ENCODE measurements at regions not wholly inside any gene's neighbourhood (a gene's known extent, or its start where the extent isn't known, plus 50 kb on each side); places are given as distances from the start of the nearest gene placed in this dataset.
A peak's percentile ranks its signal among the peaks of the same experiment; 100 is the strongest.

- H3K36me3 ChIP-seq (ENCODE audit: control insufficient read depth, insufficient read depth, low read length) = no peaks in the 10 kb centered on the region
- peak overlapping the region; percentile 8 to 81 (median 76) for H3K4me3 Mint-ChIP-seq
- H3K36me3 Mint-ChIP-seq = no peaks in the 10 kb centered on the region
- peaks cover 0 to 6% (median 2%) of the 10 kb centered on the region in 4 donors for H3K4me1 Mint-ChIP-seq
- H3K27ac ChIP-seq (ENCODE audit: insufficient read depth, low read length, poor library complexity, severe bottlenecking) = no peak overlapping the region
- H3K4me3 ChIP-seq (ENCODE audit: low read depth, low read length) = no peak overlapping the region
- H3K9me3 Mint-ChIP-seq = no peaks in the 10 kb centered on the region
- no peak overlapping the region for H3K27ac Mint-ChIP-seq
- H3K9me3 ChIP-seq (ENCODE audit: control insufficient read depth in 2 of 2, low read length in 2 of 2) = no peaks in the 10 kb centered on the region
- ATAC-seq (ENCODE audit: low read depth in 2 of 2) (peak; percentile 89 to 91), DNase-seq (peak; percentile 32 to 70 (median 44))
- H3K27me3 Mint-ChIP-seq = peaks cover 58% of the 10 kb centered on the region
- peaks cover 12% of the 10 kb centered on the region for H3K27me3 ChIP-seq (ENCODE audit: control insufficient read depth, insufficient read depth, low read length)
- peaks cover 5% of the 10 kb centered on the region for H3K4me1 ChIP-seq (ENCODE audit: control insufficient read depth, insufficient read depth, low read length, poor library complexity, severe bottlenecking)
Measured at GRCh38 chr2:172172513-172173173, 69.9 kb upstream of the DLX2 start.

GRCh38 chr2:172173174-172173706 lies 70.5 kb upstream of the DLX2 start:
- ATAC-seq (ENCODE audit: low read depth in 2 of 2) = no peak
- no peaks in the 10 kb centered on the region for H3K9me3 ChIP-seq (ENCODE audit: control insufficient read depth in 2 of 2, low read length in 2 of 2)
- Mint-ChIP-seq H3K27ac (no peak overlapping the region), H3K27me3 (peaks cover 58% of the 10 kb centered on the region), H3K4me3 (peak overlapping the region; percentile 8 to 81 (median 76)), H3K4me1 (peaks cover 0 to 6% (median 2%) of the 10 kb centered on the region in 4 donors), H3K9me3 (no peaks in the 10 kb centered on the region), H3K36me3 (no peaks in the 10 kb centered on the region)
- H3K36me3 ChIP-seq (ENCODE audit: control insufficient read depth, insufficient read depth, low read length) = no peaks in the 10 kb centered on the region
- no peak for DNase-seq
- no peak overlapping the region for H3K27ac ChIP-seq (ENCODE audit: insufficient read depth, low read length, poor library complexity, severe bottlenecking)
- H3K4me1 ChIP-seq (ENCODE audit: control insufficient read depth, insufficient read depth, low read length, poor library complexity, severe bottlenecking) = peaks cover 5% of the 10 kb centered on the region
- peaks cover 13% of the 10 kb centered on the region for H3K27me3 ChIP-seq (ENCODE audit: control insufficient read depth, insufficient read depth, low read length)
- no peak overlapping the region for H3K4me3 ChIP-seq (ENCODE audit: low read depth, low read length)

- Histone ChIP-seq H3K4me1 (ENCODE audit: control insufficient read depth, insufficient read depth, low read length, poor library complexity, severe bottlenecking) (peaks cover 5% of the 10 kb centered on the region), H3K4me3 (ENCODE audit: low read depth, low read length) (no peak overlapping the region), H3K9me3 (ENCODE audit: control insufficient read depth in 2 of 2, low read length in 2 of 2) (no peaks in the 10 kb centered on the region), H3K36me3 (ENCODE audit: control insufficient read depth, insufficient read depth, low read length) (no peaks in the 10 kb centered on the region), H3K27ac (ENCODE audit: insufficient read depth, low read length, poor library complexity, severe bottlenecking) (no peak overlapping the region), H3K27me3 (ENCODE audit: control insufficient read depth, insufficient read depth, low read length) (peaks cover 10% of the 10 kb centered on the region)
- Mint-ChIP-seq H3K4me1 (peaks cover 0 to 17% (median 4%) of the 10 kb centered on the region in 4 donors), H3K36me3 (no peaks in the 10 kb centered on the region), H3K27me3 (peaks cover 23% of the 10 kb centered on the region), H3K27ac (no peak overlapping the region), H3K9me3 (no peaks in the 10 kb centered on the region), H3K4me3 (no peak overlapping the region)
- no peak for DNase-seq
- ATAC-seq (ENCODE audit: low read depth in 2 of 2) = no peak
Measured at GRCh38 chr2:172177581-172177980, 74.9 kb upstream of the DLX2 start.

GRCh38 chr2:172177996-172178395 lies 75.3 kb upstream of the DLX2 start:
- Histone ChIP-seq H3K27me3 (ENCODE audit: control insufficient read depth, insufficient read depth, low read length) (peaks cover 10% of the 10 kb centered on the region), H3K9me3 (ENCODE audit: control insufficient read depth in 2 of 2, low read length in 2 of 2) (no peaks in the 10 kb centered on the region), H3K4me3 (ENCODE audit: low read depth, low read length) (no peak overlapping the region), H3K27ac (ENCODE audit: insufficient read depth, low read length, poor library complexity, severe bottlenecking) (no peak overlapping the region), H3K4me1 (ENCODE audit: control insufficient read depth, insufficient read depth, low read length, poor library complexity, severe bottlenecking) (peaks cover 1% of the 10 kb centered on the region), H3K36me3 (ENCODE audit: control insufficient read depth, insufficient read depth, low read length) (no peaks in the 10 kb centered on the region)
- Mint-ChIP-seq H3K27me3 (peaks cover 26% of the 10 kb centered on the region), H3K27ac (no peak overlapping the region), H3K36me3 (no peaks in the 10 kb centered on the region), H3K4me3 (no peak overlapping the region), H3K4me1 (peaks cover 0 to 16% (median 4%) of the 10 kb centered on the region in 4 donors), H3K9me3 (no peaks in the 10 kb centered on the region)
- DNase-seq (no peak), ATAC-seq (ENCODE audit: low read depth in 2 of 2) (no peak)

- Mint-ChIP-seq H3K36me3 (no peaks in the 10 kb centered on the region), H3K9me3 (no peaks in the 10 kb centered on the region), H3K4me1 (peaks cover 0 to 10% (median 2%) of the 10 kb centered on the region in 4 donors), H3K27me3 (peaks cover 21% of the 10 kb centered on the region), H3K27ac (no peak overlapping the region), H3K4me3 (no peak overlapping the region)
- H3K27me3 ChIP-seq (ENCODE audit: control insufficient read depth, insufficient read depth, low read length) = peaks cover 4% of the 10 kb centered on the region
- H3K27ac ChIP-seq (ENCODE audit: insufficient read depth, low read length, poor library complexity, severe bottlenecking) = no peak overlapping the region
- DNase-seq (no peak), ATAC-seq (ENCODE audit: low read depth in 2 of 2) (no peak)
- H3K4me1 ChIP-seq (ENCODE audit: control insufficient read depth, insufficient read depth, low read length, poor library complexity, severe bottlenecking) = no peaks in the 10 kb centered on the region
- no peaks in the 10 kb centered on the region for H3K9me3 ChIP-seq (ENCODE audit: control insufficient read depth in 2 of 2, low read length in 2 of 2)
- no peak overlapping the region for H3K4me3 ChIP-seq (ENCODE audit: low read depth, low read length)
- no peaks in the 10 kb centered on the region for H3K36me3 ChIP-seq (ENCODE audit: control insufficient read depth, insufficient read depth, low read length)
Measured at GRCh38 chr2:172179045-172179701, 76.5 kb upstream of the DLX2 start.

GRCh38 chr2:172181840-172182239 lies 79.1 kb upstream of the DLX2 start:
- H3K27me3 ChIP-seq (ENCODE audit: control insufficient read depth, insufficient read depth, low read length) = peaks cover 2% of the 10 kb centered on the region
- no peaks in the 10 kb centered on the region for H3K36me3 ChIP-seq (ENCODE audit: control insufficient read depth, insufficient read depth, low read length)
- Mint-ChIP-seq H3K4me3 (no peak overlapping the region), H3K9me3 (peaks cover 0 to 14% (median 2%) of the 10 kb centered on the region in 7 donors), H3K4me1 (peaks cover 0 to 10% (median 2%) of the 10 kb centered on the region in 4 donors), H3K27me3 (peaks cover 17% of the 10 kb centered on the region), H3K27ac (peak overlapping the region in 2 of 3 donors; percentile 13 to 21), H3K36me3 (peaks cover 3% of the 10 kb centered on the region)
- H3K27ac ChIP-seq (ENCODE audit: insufficient read depth, low read length, poor library complexity, severe bottlenecking) = no peak overlapping the region
- DNase-seq = no peak
- ATAC-seq (ENCODE audit: low read depth in 2 of 2) = no peak
- H3K4me1 ChIP-seq (ENCODE audit: control insufficient read depth, insufficient read depth, low read length, poor library complexity, severe bottlenecking) = no peaks in the 10 kb centered on the region
- H3K9me3 ChIP-seq (ENCODE audit: control insufficient read depth in 2 of 2, low read length in 2 of 2) = no peaks in the 10 kb centered on the region
- no peak overlapping the region for H3K4me3 ChIP-seq (ENCODE audit: low read depth, low read length)

- peaks cover 0 to 14% (median 2%) of the 10 kb centered on the region in 7 donors for H3K9me3 Mint-ChIP-seq
- no peak overlapping the region for H3K27ac ChIP-seq (ENCODE audit: insufficient read depth, low read length, poor library complexity, severe bottlenecking)
- peaks cover 10% of the 10 kb centered on the region for H3K27me3 Mint-ChIP-seq
- no peak overlapping the region for H3K27ac Mint-ChIP-seq
- H3K4me1 Mint-ChIP-seq = peaks cover 0 to 10% (median 2%) of the 10 kb centered on the region in 4 donors
- ATAC-seq (ENCODE audit: low read depth in 2 of 2) (no peak), DNase-seq (no peak)
- peaks cover 2% of the 10 kb centered on the region for H3K27me3 ChIP-seq (ENCODE audit: control insufficient read depth, insufficient read depth, low read length)
- H3K4me3 ChIP-seq (ENCODE audit: low read depth, low read length) = no peak overlapping the region
- H3K4me3 Mint-ChIP-seq = no peak overlapping the region
- no peaks in the 10 kb centered on the region for H3K4me1 ChIP-seq (ENCODE audit: control insufficient read depth, insufficient read depth, low read length, poor library complexity, severe bottlenecking)
- peaks cover 3% of the 10 kb centered on the region for H3K36me3 Mint-ChIP-seq
- no peaks in the 10 kb centered on the region for H3K36me3 ChIP-seq (ENCODE audit: control insufficient read depth, insufficient read depth, low read length)
- no peaks in the 10 kb centered on the region for H3K9me3 ChIP-seq (ENCODE audit: control insufficient read depth in 2 of 2, low read length in 2 of 2)
Measured at GRCh38 chr2:172182624-172183023, 79.9 kb upstream of the DLX2 start.
